Activated gamma-delta T cell (primary cell): ENCODE measurements at regions not wholly inside any gene's neighbourhood (a gene's known extent, or its start where the extent isn't known, plus 50 kb on each side); places are given as distances from the start of the nearest gene placed in this dataset.
"Not testable (repeated sequence)": the region's sequence is repeated elsewhere in the genome, so short reads cannot be mapped to it uniquely, and the experiment has no call there.

Source experiments
- DNase-seq: peaks from one replicate; lab custom pipeline; 2025; lab: John Stamatoyannopoulos, UW

DNA sequence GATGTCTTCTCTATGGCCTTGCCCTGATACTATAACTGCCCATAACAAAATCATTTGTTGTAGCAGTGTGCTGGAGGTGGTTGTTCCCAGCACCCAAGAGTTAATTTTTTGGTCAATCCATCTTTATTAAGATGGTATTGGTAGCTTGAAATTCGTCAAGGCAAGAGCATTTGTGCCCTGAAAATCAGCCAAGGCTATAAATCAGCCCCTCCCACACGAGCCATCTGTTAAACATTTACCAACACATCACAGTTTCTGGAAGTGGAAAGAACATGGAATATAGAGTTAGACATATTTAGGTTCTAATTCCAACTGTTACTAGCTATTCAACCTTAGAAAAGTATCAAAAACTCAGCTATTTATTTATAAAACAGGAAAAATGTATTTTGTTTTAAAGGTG, 888.4 kb upstream of the GJE1 start:
- DNase-seq: no peak

DNA sequence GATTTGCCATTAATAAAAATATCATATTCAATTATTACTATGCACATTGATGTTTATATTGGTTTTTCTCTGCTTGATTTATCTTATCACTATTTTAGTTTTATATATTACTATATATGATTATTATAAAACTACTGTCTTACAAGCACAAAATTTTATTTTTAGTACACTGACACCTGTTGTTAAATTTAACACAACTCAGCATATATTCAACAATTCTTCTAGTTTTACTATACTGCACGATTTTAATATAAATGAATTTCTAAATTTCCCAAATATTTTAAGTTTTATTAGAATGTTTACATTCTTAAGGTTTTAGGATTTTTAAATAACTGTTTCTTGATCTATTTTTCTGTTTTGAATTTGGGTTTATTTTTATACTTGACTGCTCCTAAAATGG, 889.8 kb upstream of the GJE1 start:
- DNase-seq: no peak

DNA sequence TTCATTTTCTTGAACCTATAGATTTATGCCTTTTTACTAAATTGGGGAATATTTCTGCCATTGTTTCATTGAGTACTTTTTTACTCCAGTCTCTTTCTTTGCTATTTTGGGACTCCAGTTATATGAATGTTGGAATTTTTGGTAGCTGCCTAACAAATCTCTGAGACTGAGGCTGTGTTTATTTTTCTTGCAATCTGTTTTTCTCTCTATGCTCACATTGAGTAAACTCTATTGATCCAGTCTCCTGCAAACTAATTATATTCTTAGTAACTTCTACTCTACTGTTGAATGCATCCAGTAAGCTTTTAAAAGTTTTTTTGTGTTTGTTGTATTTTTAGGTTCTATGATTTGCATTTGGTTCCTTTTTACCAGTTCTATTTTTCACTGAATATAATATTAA, 903.4 kb upstream of the GJE1 start:
- no peak for DNase-seq

- no peak for DNase-seq
Measured at GRCh38 chr6:141218583-141218982, 914.1 kb upstream of the GJE1 start.

DNA sequence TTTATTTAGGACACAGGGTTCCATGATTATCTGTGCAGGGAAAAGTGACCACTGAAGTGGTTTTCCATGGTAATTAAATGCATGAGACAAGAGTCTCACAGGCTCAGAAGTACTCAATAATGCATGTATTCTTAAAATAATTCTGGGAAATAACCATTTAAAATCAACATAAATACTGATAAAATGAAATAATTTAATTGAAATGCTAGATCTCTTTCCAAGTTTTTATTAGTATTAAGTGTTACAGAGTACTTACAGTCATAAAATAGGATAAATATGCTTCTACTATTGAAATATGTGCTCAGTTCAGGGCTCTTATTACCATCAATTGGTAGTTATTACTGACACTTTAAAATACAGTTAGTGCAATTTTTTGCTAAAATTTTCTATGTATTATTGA, 916.0 kb upstream of the GJE1 start:
- DNase-seq: no peak

GRCh38 chr6:141212296-141212695, 920.4 kb upstream of the GJE1 start:
- DNase-seq: no peak

DNA sequence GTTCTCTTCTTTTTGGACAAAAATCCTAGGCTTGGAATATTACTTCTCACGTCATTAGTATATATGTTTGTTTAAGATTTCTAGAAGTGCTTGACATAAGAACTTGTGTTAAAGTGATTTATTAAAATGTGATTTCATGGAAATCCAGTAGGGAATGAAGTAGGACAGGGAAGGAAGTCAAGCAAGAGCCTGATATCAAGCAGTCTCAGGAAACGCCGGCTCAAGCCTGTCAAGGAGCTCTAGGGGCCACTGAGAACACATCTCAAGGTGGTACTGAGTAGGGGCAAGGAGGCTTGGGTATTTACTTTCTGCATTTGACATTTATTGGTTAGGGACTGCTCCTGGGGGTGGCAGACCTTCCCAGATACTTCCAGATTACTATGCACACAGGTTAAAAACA, 920.9 kb upstream of the GJE1 start:
- DNase-seq: no peak

DNA sequence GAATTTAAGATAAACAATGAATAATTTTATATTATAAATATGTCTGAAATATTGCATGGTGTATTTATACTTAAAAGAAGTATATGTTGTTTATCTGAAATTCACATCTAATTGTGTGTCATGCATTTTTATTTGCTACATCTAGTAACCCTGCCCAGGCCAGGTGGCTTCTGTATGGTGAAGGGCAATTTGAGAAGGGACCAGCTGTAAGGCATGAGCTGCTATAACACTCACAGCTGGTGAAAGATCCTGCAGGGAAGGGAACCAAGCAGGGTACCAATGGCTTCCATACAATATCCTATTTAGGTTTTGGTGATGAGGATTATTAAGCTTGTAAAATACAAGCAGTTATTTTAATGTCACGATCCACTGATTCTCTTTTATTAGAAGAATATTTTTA, 921.8 kb upstream of the GJE1 start:
- no peak for DNase-seq

DNA sequence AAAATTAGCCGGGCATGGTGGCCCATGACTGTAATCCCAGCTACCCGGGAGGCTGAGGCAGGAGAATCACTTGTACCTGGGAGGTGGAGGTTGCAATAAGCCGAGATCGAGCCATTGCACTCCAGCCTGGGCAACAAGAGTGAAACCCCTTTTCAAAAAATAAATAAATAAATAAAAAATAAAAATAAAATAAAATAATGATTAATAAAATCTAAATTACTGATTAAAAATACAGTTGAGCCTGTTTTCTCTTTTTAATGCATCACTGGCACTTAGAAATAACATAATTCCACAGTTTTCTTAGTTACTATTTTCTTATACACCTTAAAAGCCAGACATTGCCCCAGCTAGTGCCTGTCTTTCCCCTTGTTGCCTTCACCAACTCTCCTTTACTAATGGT, 922.8 kb upstream of the GJE1 start:
- no peak for DNase-seq

- no peak for DNase-seq
Measured at GRCh38 chr6:141208101-141208500, 924.6 kb upstream of the GJE1 start.

DNA sequence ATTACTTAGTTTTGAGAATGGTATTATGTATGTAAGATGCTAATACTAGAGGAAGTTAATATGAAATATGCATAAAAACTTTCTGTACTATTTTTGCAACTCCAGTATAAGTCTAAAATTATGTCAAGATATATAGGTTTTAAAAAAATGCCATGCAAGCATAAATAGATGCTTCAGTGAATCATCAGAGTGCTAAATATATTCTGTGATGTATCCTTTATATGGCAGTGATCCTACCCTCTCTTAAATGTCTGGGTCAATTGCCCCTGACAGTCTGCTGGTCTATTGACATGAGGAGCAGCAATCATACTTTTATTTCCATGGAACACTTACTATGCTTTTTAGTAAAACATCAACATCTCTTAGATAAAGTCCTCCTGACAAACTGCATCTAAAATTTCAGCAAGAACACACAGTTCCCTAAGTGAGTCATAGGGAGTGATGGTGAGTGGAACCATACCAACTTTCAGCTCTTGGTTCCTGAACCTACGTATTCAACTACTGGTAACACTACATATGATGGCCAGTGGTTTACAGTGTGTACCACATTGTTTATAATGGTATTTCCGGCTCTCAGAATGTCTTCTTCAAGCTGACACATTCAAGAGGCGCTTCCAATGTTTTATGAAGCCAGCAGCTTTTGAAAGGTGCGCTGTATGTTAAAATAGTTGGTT, 928.7 kb upstream of the GJE1 start:
- DNase-seq: no peak

GRCh38 chr6:141202626-141203025, 930.1 kb upstream of the GJE1 start:
- no peak for DNase-seq

- no peak for DNase-seq
Measured at GRCh38 chr6:141199074-141199473, 933.7 kb upstream of the GJE1 start.

DNA sequence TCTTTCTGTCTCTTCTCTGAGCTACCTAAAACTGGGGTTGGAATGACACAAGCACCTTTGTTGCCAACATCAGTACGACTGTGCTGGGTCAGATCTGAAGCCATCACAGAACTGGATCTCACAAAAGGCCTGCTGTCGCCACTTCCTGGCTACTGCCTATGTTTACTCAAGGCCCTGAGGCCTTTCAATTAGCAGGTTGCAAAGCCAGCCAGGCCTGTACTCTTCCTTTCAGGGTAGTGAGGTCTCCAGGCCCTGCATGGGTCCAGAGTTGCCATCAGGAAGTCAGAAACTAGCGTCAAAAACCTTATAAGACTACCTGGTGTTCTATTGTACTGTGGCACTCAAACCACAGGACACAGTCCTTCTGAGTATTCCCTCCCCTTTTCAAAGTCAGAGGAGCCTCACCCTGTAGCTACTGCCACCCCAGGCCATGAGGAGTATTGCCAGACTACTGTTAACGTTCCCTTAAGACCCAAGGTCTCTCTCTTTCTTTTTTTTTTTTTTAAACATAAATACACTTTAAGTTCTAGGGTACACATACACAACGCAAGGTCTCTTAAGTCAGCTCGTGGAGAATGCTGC, 937.4 kb upstream of the GJE1 start:
- no peak for DNase-seq

DNA sequence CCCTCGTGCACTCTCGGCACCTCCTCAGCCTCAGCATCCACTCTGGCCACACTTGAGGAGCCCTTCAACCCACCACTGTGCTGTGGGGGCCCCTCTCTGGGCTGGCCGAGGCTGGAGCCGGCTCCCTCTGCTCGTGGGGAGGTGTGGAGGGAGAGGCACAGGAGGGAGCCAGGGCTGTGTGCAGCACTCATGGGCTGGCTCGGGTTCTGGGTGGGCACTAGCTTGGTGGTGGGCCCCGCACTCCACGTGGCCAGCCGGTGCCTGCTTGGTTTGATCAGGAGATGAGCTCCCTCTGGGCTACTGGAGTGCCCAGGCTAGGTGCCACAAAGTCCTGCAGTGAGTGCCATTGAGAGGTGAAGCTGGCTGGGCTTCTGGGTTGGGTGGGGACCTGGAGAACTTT, 949.4 kb upstream of the GJE1 start:
- no peak for DNase-seq

DNA sequence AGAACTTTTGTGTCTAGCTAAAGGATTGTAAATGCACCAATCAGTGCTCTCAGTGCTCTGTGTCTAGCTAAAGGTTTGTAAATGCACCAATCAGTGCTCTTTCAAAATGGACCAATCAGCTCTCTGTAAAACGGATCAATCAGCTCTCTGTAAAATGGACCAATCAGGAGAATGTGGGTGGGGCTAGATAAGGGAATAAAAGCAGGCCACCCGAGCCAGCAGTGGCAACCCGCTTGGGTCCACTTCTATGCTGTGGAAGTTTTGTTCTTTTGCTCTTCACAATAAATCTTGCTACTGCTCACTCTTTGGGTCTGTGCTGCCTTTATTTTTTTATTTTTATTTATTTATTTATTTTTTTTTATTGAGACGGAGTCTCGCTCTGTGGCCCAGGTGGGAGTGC, 957.3 kb upstream of the GJE1 start:
- DNase-seq: not testable (repeated sequence)

- peak; percentile 8 for DNase-seq
Measured at GRCh38 chr6:141174932-141175331, 957.8 kb upstream of the GJE1 start.

- DNase-seq: no peak
Measured at GRCh38 chr6:141173529-141173928, 959.2 kb upstream of the GJE1 start.

DNA sequence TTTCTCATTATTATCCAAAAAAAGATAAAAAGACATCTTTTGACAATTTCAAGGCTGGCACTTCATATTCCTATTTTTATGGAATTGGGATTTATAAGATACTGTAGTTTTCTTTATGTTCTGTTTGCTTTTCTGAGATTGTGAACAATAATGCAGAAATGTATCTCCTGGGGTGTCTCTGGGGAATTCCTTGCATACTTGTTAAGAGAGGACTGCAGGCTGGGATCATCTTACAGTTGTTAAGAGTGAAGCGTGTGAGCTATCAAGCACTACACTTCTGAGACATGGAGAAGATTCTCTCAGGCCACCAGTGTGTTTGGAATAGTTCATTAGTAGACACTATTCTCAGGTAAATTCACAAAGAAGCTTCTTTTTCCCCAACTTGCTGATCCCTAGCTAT, 963.3 kb upstream of the GJE1 start:
- DNase-seq: no peak

GRCh38 chr6:141167945-141168344, 964.8 kb upstream of the GJE1 start:
- peak; percentile 6 for DNase-seq

GRCh38 chr6:141165002-141165665, 967.6 kb upstream of the GJE1 start:
- DNase-seq: no peak

GRCh38 chr6:141164042-141164743, 968.5 kb upstream of the GJE1 start:
- DNase-seq: no peak

GRCh38 chr6:141163107-141163506, 969.6 kb upstream of the GJE1 start:
- DNase-seq: no peak
